Mesodermal cell (in vitro differentiated cells): ENCODE measurements at regions not wholly inside any gene's neighbourhood (a gene's known extent, or its start where the extent isn't known, plus 50 kb on each side); places are given as distances from the start of the nearest gene placed in this dataset.

Source experiments
- H3K27ac ChIP-seq: 2 replicates; pipeline ENCODE4 v1.7.0; 2013; ENCODE audit warnings: mild to moderate bottlenecking, low read depth, low read length, moderate library complexity; ENCODE audit not compliant: severe bottlenecking
- H3K36me3 ChIP-seq: 2 replicates; pipeline ENCODE4 v1.7.1; 2013; ENCODE audit warnings: mild to moderate bottlenecking, low read length, moderate library complexity; ENCODE audit not compliant: control insufficient read depth, insufficient read depth
- H3K4me1 ChIP-seq: one replicate; pipeline ENCODE4 v1.7.1; 2013; ENCODE audit warnings: mild to moderate bottlenecking, low read length; ENCODE audit not compliant: insufficient read depth, control insufficient read depth, poor library complexity, severe bottlenecking
- H3K4me3 ChIP-seq: 2 replicates; pipeline ENCODE4 v1.7.0; 2013; ENCODE audit warnings: low read length, control low read depth, mild to moderate bottlenecking; ENCODE audit not compliant: insufficient read depth, poor library complexity, severe bottlenecking; ENCODE audit errors: extremely low read depth
- H3K9me3 ChIP-seq: 2 replicates; pipeline ENCODE4 v1.7.1; 2013; ENCODE audit warnings: mild to moderate bottlenecking, low read length, moderate library complexity; ENCODE audit not compliant: control insufficient read depth
- WGBS, 2 experiments: methylation state at CpG; one replicate each; pipeline ENCODE4 v1.1.5; 2013; ENCODE audit warnings: missing lambda C conversion rate in 2 of 2; ENCODE audit not compliant: insufficient coverage in 2 of 2; 5-methylcytosine and 5-hydroxymethylcytosine counted together

GRCh38 chrX:5568934-5569333 lies 659.7 kb downstream of the NLGN4X start:
- Histone ChIP-seq H3K27ac (no peak overlapping the region), H3K4me1 (no peaks in the 10 kb centered on the region), H3K36me3 (no peaks in the 10 kb centered on the region), H3K9me3 (no peaks in the 10 kb centered on the region), H3K4me3 (no peak overlapping the region)
- no CpG with 5 or more reads among the region's 3 CpGs for WGBS, 2 experiments

- H3K4me3 ChIP-seq, result no peak overlapping the region
- no peaks in the 10 kb centered on the region for H3K4me1 ChIP-seq
- H3K27ac ChIP-seq, result no peak overlapping the region
- H3K36me3 ChIP-seq, result no peaks in the 10 kb centered on the region
- no CpG with 5 or more reads among the region's 2 CpGs for WGBS, 2 experiments
- H3K9me3 ChIP-seq, result no peaks in the 10 kb centered on the region
These were observed 669.3 kb downstream of the NLGN4X start for GRCh38 chrX:5559386-5559785.

GRCh38 chrX:5549512-5549911 lies 679.2 kb downstream of the NLGN4X start:
- no peak overlapping the region for H3K4me3 ChIP-seq
- no peaks in the 10 kb centered on the region for H3K9me3 ChIP-seq
- no peaks in the 10 kb centered on the region for H3K36me3 ChIP-seq
- WGBS, 2 experiments, result 51% methylated on average over 2 of the region's 2 CpGs; no CpG with 5 or more reads in 1 of the 2 experiments
- no peak overlapping the region for H3K27ac ChIP-seq
- H3K4me1 ChIP-seq, result no peaks in the 10 kb centered on the region

GRCh38 chrX:5537098-5537497 lies 691.6 kb downstream of the NLGN4X start:
- Histone ChIP-seq H3K36me3 (no peaks in the 10 kb centered on the region), H3K4me3 (no peak overlapping the region), H3K27ac (no peak overlapping the region), H3K4me1 (no peaks in the 10 kb centered on the region), H3K9me3 (no peaks in the 10 kb centered on the region)
- 83 to 100% methylated on average over 1 of the region's 6 CpGs for WGBS, 2 experiments

GRCh38 chrX:5536261-5536660 lies 692.4 kb downstream of the NLGN4X start:
- no peaks in the 10 kb centered on the region for H3K9me3 ChIP-seq
- WGBS, 2 experiments, result no CpG with 5 or more reads among the region's 3 CpGs
- H3K36me3 ChIP-seq, result no peaks in the 10 kb centered on the region
- H3K4me3 ChIP-seq, result no peak overlapping the region
- H3K27ac ChIP-seq, result no peak overlapping the region
- H3K4me1 ChIP-seq, result no peaks in the 10 kb centered on the region

- no peak overlapping the region for H3K27ac ChIP-seq
- H3K36me3 ChIP-seq, result no peaks in the 10 kb centered on the region
- H3K4me3 ChIP-seq, result no peak overlapping the region
- H3K9me3 ChIP-seq, result no peaks in the 10 kb centered on the region
- no peaks in the 10 kb centered on the region for H3K4me1 ChIP-seq
- 83 to 100% methylated on average over 1 to 2 of the region's 5 CpGs for WGBS, 2 experiments
These were observed 700.6 kb downstream of the NLGN4X start for GRCh38 chrX:5528057-5528456.

GRCh38 chrX:5526191-5526590 lies 702.5 kb downstream of the NLGN4X start:
- Histone ChIP-seq H3K4me3 (no peak overlapping the region), H3K9me3 (no peaks in the 10 kb centered on the region), H3K4me1 (no peaks in the 10 kb centered on the region), H3K27ac (no peak overlapping the region), H3K36me3 (no peaks in the 10 kb centered on the region)
- WGBS, 2 experiments, result no CpG with 5 or more reads among the region's 2 CpGs

GRCh38 chrX:5490786-5491563 lies 737.7 kb downstream of the NLGN4X start:
- Histone ChIP-seq H3K4me3 (no peak overlapping the region), H3K9me3 (no peaks in the 10 kb centered on the region), H3K36me3 (no peaks in the 10 kb centered on the region), H3K4me1 (no peaks in the 10 kb centered on the region), H3K27ac (no peak overlapping the region)
- WGBS, 2 experiments, result 100% methylated on average over 2 of the region's 8 CpGs; no CpG with 5 or more reads in 1 of the 2 experiments

- Histone ChIP-seq H3K27ac (no peak overlapping the region), H3K4me1 (no peaks in the 10 kb centered on the region), H3K9me3 (no peaks in the 10 kb centered on the region), H3K4me3 (no peak overlapping the region), H3K36me3 (no peaks in the 10 kb centered on the region)
- 93 to 100% methylated on average over 3 of the region's 4 CpGs for WGBS, 2 experiments
These were observed 754.4 kb downstream of the NLGN4X start for GRCh38 chrX:5474282-5474681.

GRCh38 chrX:5458300-5458842 lies 770.3 kb downstream of the NLGN4X start:
- no peaks in the 10 kb centered on the region for H3K36me3 ChIP-seq
- WGBS, 2 experiments, result no CpG with 5 or more reads among the region's 6 CpGs
- H3K4me1 ChIP-seq, result no peaks in the 10 kb centered on the region
- H3K27ac ChIP-seq, result no peak overlapping the region
- no peaks in the 10 kb centered on the region for H3K9me3 ChIP-seq
- H3K4me3 ChIP-seq, result no peak overlapping the region

- no peak overlapping the region for H3K4me3 ChIP-seq
- no peak overlapping the region for H3K27ac ChIP-seq
- H3K4me1 ChIP-seq, result no peaks in the 10 kb centered on the region
- no peaks in the 10 kb centered on the region for H3K36me3 ChIP-seq
- H3K9me3 ChIP-seq, result no peaks in the 10 kb centered on the region
- WGBS, 2 experiments, result 100% methylated on average over 1 of the region's 1 CpG; no CpG with 5 or more reads in 1 of the 2 experiments
These were observed 779.3 kb downstream of the NLGN4X start for GRCh38 chrX:5449323-5449722.
